MM.1S (cell line): ENCODE measurements at regions not wholly inside any gene's neighbourhood (a gene's known extent, or its start where the extent isn't known, plus 50 kb on each side); places are given as distances from the start of the nearest gene placed in this dataset.

Source experiments
- DNase-seq: peaks from one replicate; pipeline ENCODE4 v3.0.0-alpha.2; 2015
- H2AFZ ChIP-seq: fragments of 300-600 bp; sonication (generic); 2 replicates; pipeline ENCODE4 v1.6.0; 2016; ENCODE audit warnings: antibody characterized with exemption, low read length
- H3F3A ChIP-seq: fragments of 300-600 bp; sonication (generic); 2 replicates; pipeline ENCODE4 v1.6.1; 2016; ENCODE audit warnings: mild to moderate bottlenecking, antibody characterized with exemption, low read length, moderate library complexity, mixed read lengths; ENCODE audit not compliant: insufficient read depth
- H3K27ac ChIP-seq: fragments of 300-600 bp; sonication (generic); 2 replicates; pipeline ENCODE4 v1.5.1; 2016; ENCODE audit warnings: mild to moderate bottlenecking, low read length
- H3K27me3 ChIP-seq: fragments of 300-600 bp; sonication (generic); replicated peaks from 2 replicates; pipeline ENCODE4 v1.6.0; 2016; ENCODE audit warnings: low read length; ENCODE audit not compliant: insufficient read depth
- H3K36me3 ChIP-seq: fragments of 300-600 bp; sonication (generic); replicated peaks from 2 replicates; pipeline ENCODE4 v1.6.1; 2016; ENCODE audit warnings: mild to moderate bottlenecking, low read length, mixed read lengths; ENCODE audit not compliant: insufficient read depth
- H3K4me1 ChIP-seq: fragments of 300-600 bp; sonication (generic); 2 replicates; pipeline ENCODE4 v1.6.1; 2016; ENCODE audit warnings: low read length, mixed read lengths
- H3K4me2 ChIP-seq: fragments of 300-600 bp; sonication (generic); 2 replicates; pipeline ENCODE4 v1.6.0; 2016; ENCODE audit warnings: low read depth, low read length
- H3K4me3 ChIP-seq: fragments of 300-600 bp; sonication (generic); 2 replicates; pipeline ENCODE4 v1.5.1; 2016; ENCODE audit warnings: low read length, mixed read lengths
- H3K79me2 ChIP-seq: fragments of 300-600 bp; sonication (generic); 2 replicates; pipeline ENCODE4 v1.6.1; 2016; ENCODE audit warnings: mixed run types, low read length, mixed read lengths
- H3K9ac ChIP-seq: fragments of 300-600 bp; sonication (generic); 2 replicates; pipeline ENCODE4 v1.6.1; 2016; ENCODE audit warnings: low read length, mixed read lengths
- H3K9me2 ChIP-seq: fragments of 300-600 bp; sonication (generic); replicated peaks from 2 replicates; pipeline ENCODE4 v1.6.1; 2016; ENCODE audit warnings: mild to moderate bottlenecking, low read length, mixed read lengths; ENCODE audit not compliant: insufficient read depth
- H3K9me3 ChIP-seq: fragments of 300-600 bp; sonication (generic); replicated peaks from 2 replicates; pipeline ENCODE4 v1.6.1; 2016; ENCODE audit warnings: mild to moderate bottlenecking, low read length, mixed read lengths; ENCODE audit not compliant: insufficient read depth
- H4K20me1 ChIP-seq: fragments of 300-600 bp; sonication (generic); 2 replicates; pipeline ENCODE4 v1.6.1; 2016; ENCODE audit warnings: mild to moderate bottlenecking, low read length, moderate library complexity, mixed read lengths; ENCODE audit not compliant: insufficient read depth
- EZH2 ChIP-seq: fragments of 300-600 bp; sonication (generic); optimal IDR thresholded peaks from 2 replicates; pipeline ENCODE3; 2017; ENCODE audit warnings: low read depth, mild to moderate bottlenecking, antibody characterized with exemption, low read length, mixed read lengths
- EZH2phosphoT487 ChIP-seq: fragments of 300-600 bp; sonication (generic); IDR thresholded peaks from 2 replicates; pipeline ENCODE4 v1.6.1; 2018; ENCODE audit warnings: antibody characterized with exemption, low read length
- TF ChIP-seq, protein P1 (sequence below): fragments of 300-600 bp; sonication (generic); IDR thresholded peaks from 2 replicates; pipeline ENCODE4 v1.5.1; 2016; ENCODE audit warnings: antibody characterized with exemption, low read length, mixed read lengths

DNA sequence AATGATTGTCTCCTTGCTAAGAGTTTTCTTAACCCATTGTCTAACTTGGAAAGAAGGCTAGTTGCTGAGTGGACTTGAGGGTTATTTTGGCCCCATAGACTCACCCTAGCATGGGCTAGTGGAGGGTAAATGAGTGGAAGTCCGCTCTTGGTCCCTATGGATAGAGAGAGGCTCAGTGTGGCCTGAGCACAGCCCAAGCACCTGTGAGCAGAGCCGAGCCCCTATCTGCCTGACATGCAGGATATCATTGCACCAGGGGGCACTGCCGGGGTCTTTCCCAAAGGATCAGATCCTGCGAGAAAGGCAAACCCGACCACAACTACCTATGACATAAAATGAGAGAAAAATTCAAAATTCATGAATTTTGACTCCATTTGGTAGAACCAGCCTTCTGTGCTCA is 70.6 kb upstream of the GGTLC1 start:
- Histone ChIP-seq H3K4me2 (no peak overlapping the region), H3K36me3 (no peaks in the 10 kb centered on the region), H4K20me1 (no peaks in the 10 kb centered on the region), H3K79me2 (no peaks in the 10 kb centered on the region), H2AFZ (no peak overlapping the region), H3K27ac (no peak overlapping the region), H3F3A (no peaks in the 10 kb centered on the region), H3K4me3 (no peak overlapping the region), H3K27me3 (no peaks in the 10 kb centered on the region), H3K9me3 (no peaks in the 10 kb centered on the region), H3K9ac (no peak overlapping the region), H3K4me1 (no peaks in the 10 kb centered on the region), H3K9me2 (no peaks in the 10 kb centered on the region)
- TF ChIP-seq, protein P1, sequence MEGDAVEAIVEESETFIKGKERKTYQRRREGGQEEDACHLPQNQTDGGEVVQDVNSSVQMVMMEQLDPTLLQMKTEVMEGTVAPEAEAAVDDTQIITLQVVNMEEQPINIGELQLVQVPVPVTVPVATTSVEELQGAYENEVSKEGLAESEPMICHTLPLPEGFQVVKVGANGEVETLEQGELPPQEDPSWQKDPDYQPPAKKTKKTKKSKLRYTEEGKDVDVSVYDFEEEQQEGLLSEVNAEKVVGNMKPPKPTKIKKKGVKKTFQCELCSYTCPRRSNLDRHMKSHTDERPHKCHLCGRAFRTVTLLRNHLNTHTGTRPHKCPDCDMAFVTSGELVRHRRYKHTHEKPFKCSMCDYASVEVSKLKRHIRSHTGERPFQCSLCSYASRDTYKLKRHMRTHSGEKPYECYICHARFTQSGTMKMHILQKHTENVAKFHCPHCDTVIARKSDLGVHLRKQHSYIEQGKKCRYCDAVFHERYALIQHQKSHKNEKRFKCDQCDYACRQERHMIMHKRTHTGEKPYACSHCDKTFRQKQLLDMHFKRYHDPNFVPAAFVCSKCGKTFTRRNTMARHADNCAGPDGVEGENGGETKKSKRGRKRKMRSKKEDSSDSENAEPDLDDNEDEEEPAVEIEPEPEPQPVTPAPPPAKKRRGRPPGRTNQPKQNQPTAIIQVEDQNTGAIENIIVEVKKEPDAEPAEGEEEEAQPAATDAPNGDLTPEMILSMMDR, result no peak
- TF ChIP-seq EZH2 (no peak), EZH2phosphoT487 (no peak)
- DNase-seq, result no peak

DNA sequence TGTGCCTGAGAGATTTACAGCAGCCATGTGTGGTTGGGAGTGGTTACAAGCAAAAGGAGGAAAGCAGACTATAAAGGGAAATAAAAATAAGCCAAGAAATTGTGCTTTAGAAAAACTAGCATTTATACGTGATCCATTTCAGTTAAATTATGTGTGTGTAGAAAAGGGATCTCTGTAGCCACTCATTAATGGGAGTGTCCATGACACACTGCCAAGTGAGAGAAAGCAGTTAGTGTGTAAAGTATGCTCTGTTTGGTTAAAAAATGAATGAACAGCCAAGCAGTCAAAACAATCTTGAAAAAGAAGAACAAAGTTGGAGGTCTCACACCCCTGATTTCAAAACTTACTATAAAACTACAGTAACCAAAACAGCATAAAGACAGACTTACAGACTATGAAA is 67.9 kb upstream of the GGTLC1 start:
- Histone ChIP-seq H3K36me3 (no peaks in the 10 kb centered on the region), H3K9me3 (no peaks in the 10 kb centered on the region), H3K9ac (no peak overlapping the region), H3K4me2 (no peak overlapping the region), H3K27me3 (no peaks in the 10 kb centered on the region), H3K9me2 (no peaks in the 10 kb centered on the region), H3K4me3 (no peak overlapping the region), H2AFZ (no peak overlapping the region), H3K79me2 (no peaks in the 10 kb centered on the region), H3K27ac (no peak overlapping the region), H3F3A (no peaks in the 10 kb centered on the region), H4K20me1 (no peaks in the 10 kb centered on the region), H3K4me1 (no peaks in the 10 kb centered on the region)
- no peak for DNase-seq
- no peak for TF ChIP-seq EZH2phosphoT487
- no peak for TF ChIP-seq EZH2
- TF ChIP-seq, protein P1, result no peak

DNA sequence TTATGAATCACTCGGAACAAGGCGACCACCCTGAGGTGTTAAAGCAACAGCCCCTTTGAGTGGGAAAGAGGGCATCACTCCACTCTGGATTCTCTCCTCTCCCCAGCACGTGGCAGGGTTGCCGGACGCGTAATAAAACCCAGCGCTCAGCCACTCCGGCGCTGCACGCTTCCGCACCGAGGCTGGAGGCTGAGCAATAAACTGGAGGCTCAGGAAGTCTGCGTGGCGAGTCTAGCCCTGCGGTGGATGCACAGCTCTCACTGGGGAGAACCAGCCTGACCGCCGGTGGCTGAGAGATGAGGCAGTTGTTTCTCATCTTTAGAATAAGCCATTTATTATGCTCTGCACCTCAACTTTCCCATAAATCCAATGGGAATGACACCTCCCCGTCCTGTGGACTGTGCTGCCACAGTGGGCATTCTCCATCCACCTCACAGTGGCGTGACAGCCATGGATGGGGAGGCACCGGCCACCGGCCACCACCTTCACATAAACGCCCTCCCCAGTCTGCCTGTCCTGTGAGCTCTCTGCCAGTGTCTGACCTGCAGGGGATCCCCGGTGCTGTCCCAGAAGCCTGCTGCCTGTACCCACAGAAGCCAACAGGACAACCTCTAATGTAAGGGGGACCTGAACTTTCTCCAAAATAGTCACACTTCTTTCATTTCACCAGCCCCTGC is 64.2 kb upstream of the GGTLC1 start:
- Histone ChIP-seq H2AFZ (no peak overlapping the region), H3K36me3 (no peaks in the 10 kb centered on the region), H3K9me3 (no peaks in the 10 kb centered on the region), H3K4me2 (no peak overlapping the region), H3K4me1 (peaks cover 14% of the 10 kb centered on the region), H3K9ac (no peak overlapping the region), H4K20me1 (no peaks in the 10 kb centered on the region), H3K79me2 (no peaks in the 10 kb centered on the region), H3K4me3 (no peak overlapping the region), H3K9me2 (no peaks in the 10 kb centered on the region), H3K27ac (no peak overlapping the region), H3K27me3 (no peaks in the 10 kb centered on the region), H3F3A (no peaks in the 10 kb centered on the region; the same call in 1 of the 2 replicates)
- TF ChIP-seq, protein P1, result no peak
- TF ChIP-seq EZH2 (no peak), EZH2phosphoT487 (no peak)
- no peak for DNase-seq
